Spleen (tissue), 11 donors: ENCODE measurements at regions not wholly inside any gene's neighbourhood (a gene's known extent, or its start where the extent isn't known, plus 50 kb on each side); places are given as distances from the start of the nearest gene placed in this dataset.
A peak's percentile ranks its signal among the peaks of the same experiment; 100 is the strongest.

Experiments
- DNase-seq: peaks from one replicate; pipeline ENCODE4 v3.0.0-alpha.2; 2020
- H3K27ac ChIP-seq, 8 donors: fragments of 200-600 bp; sonication (generic) in 7 of 8; 1 replicate in 4 of 8; 2 replicates in 4 of 8; pipeline versions ENCODE4 v1.5.0 to v1.8.0; 2016 to 2021; ENCODE audit warnings: inconsistent platforms in 4 of 8, mild to moderate bottlenecking in 4 of 8, moderate library complexity in 1 of 8
- H3K27me3 ChIP-seq, 7 donors: fragments of 200-600 bp; sonication (generic) in 6 of 7; replicated peaks in 1 of 7; 1 replicate in 4 of 7; 2 replicates in 3 of 7; pipeline versions ENCODE4 v1.5.0 to v1.8.0; 2016 to 2021; ENCODE audit warnings: inconsistent platforms in 3 of 7, mild to moderate bottlenecking in 1 of 7
- H3K36me3 ChIP-seq, 6 donors: fragments of 200-600 bp; sonication (generic) in 5 of 6; 1 replicate in 4 of 6; 2 replicates in 2 of 6; pipeline versions ENCODE4 v1.5.0 to v1.8.0; 2016 to 2021; ENCODE audit warnings: inconsistent platforms in 2 of 6
- H3K4me1 ChIP-seq, 6 donors: fragments of 200-600 bp; sonication (generic) in 5 of 6; 1 replicate in 3 of 6; 2 replicates in 3 of 6; pipeline versions ENCODE4 v1.5.0 to v1.8.0; 2016 to 2021; ENCODE audit warnings: inconsistent platforms in 3 of 6
- H3K4me3 ChIP-seq, 8 donors: fragments of 200-600 bp; sonication (generic) in 7 of 8; 1 replicate in 4 of 8; 2 replicates in 4 of 8; pipeline versions ENCODE4 v1.5.0 to v1.8.0; 2016 to 2021; ENCODE audit warnings: inconsistent platforms in 4 of 8, mild to moderate bottlenecking in 4 of 8, moderate library complexity in 2 of 8
- H3K9me3 ChIP-seq, 8 donors: fragments of 200-600 bp; sonication (generic) in 7 of 8; 1 replicate in 4 of 8; 2 replicates in 4 of 8; pipeline versions ENCODE4 v1.5.0 to v1.8.0; 2016 to 2021; ENCODE audit warnings: inconsistent platforms in 4 of 8
- CTCF ChIP-seq, 11 experiments: fragments of 200-600 bp in 7 of 11; fragments of 450-650 bp in 4 of 11; sonication (generic) in 4 of 11; IDR thresholded peaks in 8 of 11; conservative IDR thresholded peaks in 3 of 11; 1 replicate in 7 of 11; 2 replicates in 4 of 11; pipeline versions ENCODE4 v1.4.0 to v1.8.0; 2016 to 2021; ENCODE audit warnings: antibody characterized with exemption in 11 of 11, inconsistent platforms in 4 of 11, mild to moderate bottlenecking in 1 of 11
- POLR2A ChIP-seq, 3 donors: fragments of 450-650 bp; IDR thresholded peaks; one replicate each; pipeline ENCODE4 v1.5.1; 2017; ENCODE audit warnings: antibody characterized with exemption in 3 of 3, mild to moderate bottlenecking in 1 of 3
- POLR2AphosphoS5 ChIP-seq, 3 donors: sonication (generic); formaldehyde crosslinking; IDR thresholded peaks; one replicate each; pipeline ENCODE4 v1.5.1; 2017; ENCODE audit warnings: antibody characterized with exemption in 3 of 3
- WGBS, 5 donors: extraction: QIAGEN DNeasy Blood & Tissue Kit in 3 of 5; methylation state at CpG; one replicate each; pipeline versions ENCODE4 v1.1.5 to v1.1.7; 2013 to 2018; 5-methylcytosine and 5-hydroxymethylcytosine counted together
- intact Hi-C: fragments of 100-400 bp; cut with DNase I; formaldehyde crosslinking; loops from one replicate; pipeline ENCODE4 v1.15.0; 2023; ENCODE audit warnings: low total_unique reads
- donor health status: healthy with polysubstance abuse.
- donor health status: DM: no; HTN: no; CAD: no; lungs with moderate emphysema.
- donor health status: DM: no; HTN: no; CAD: no.
- donor health status: Bipolar disorder and iron deficiency.
- donor health status: healthy.
- donor health status: DM: no; HTN: no; CAD: no.
- donor health status: DM: yes; HTN: yes; CAD: no.

GRCh38 chr9:80699511-80699998, 989.8 kb downstream of the TLE1 start:
- Histone ChIP-seq H3K27me3 (no peaks in the 10 kb centered on the region), H3K4me3 (no peak overlapping the region), H3K9me3 (peaks cover 0 to 6% (median 0%) of the 10 kb centered on the region in 8 donors), H3K27ac (no peak overlapping the region), H3K36me3 (no peaks in the 10 kb centered on the region), H3K4me1 (no peaks in the 10 kb centered on the region)
- TF ChIP-seq CTCF (IDR thresholded peaks at IDR 0.05 in 8 of 11, conservative IDR thresholded peaks at IDR 0.05 in 3 of 11) (no peak), POLR2AphosphoS5 (IDR thresholded peaks at IDR 0.05) (no peak), POLR2A (IDR thresholded peaks at IDR 0.05) (no peak)
- WGBS, 5 donors = 53 to 77% (median 62%) methylated on average over 2 of the region's 2 CpGs
- intact Hi-C loops = no loop called here
- no peak for DNase-seq

GRCh38 chr9:80698725-80699410, 990.5 kb downstream of the TLE1 start:
- 75 to 89% (median 81%) methylated on average over 2 of the region's 2 CpGs for WGBS, 5 donors
- intact Hi-C loops = no loop called here
- DNase-seq = no peak

GRCh38 chr9:80692751-80693150, 996.6 kb downstream of the TLE1 start:
- H3K27ac ChIP-seq = no peak overlapping the region
- no peak for TF ChIP-seq POLR2A (IDR thresholded peaks at IDR 0.05)
- TF ChIP-seq POLR2AphosphoS5 (IDR thresholded peaks at IDR 0.05) = no peak
- no peak for TF ChIP-seq CTCF (IDR thresholded peaks at IDR 0.05 in 8 of 11, conservative IDR thresholded peaks at IDR 0.05 in 3 of 11)
- intact Hi-C loops = no loop called here
- no peak for DNase-seq
- no peaks in the 10 kb centered on the region for H3K36me3 ChIP-seq
- no peaks in the 10 kb centered on the region for H3K4me1 ChIP-seq
- H3K4me3 ChIP-seq = no peak overlapping the region
- peaks cover 0 to 10% (median 0%) of the 10 kb centered on the region in 8 donors for H3K9me3 ChIP-seq
- H3K27me3 ChIP-seq = no peaks in the 10 kb centered on the region

More at GRCh38 chr9:80698725-80699410, 990.5 kb downstream of the TLE1 start:
- no peaks in the 10 kb centered on the region for H3K4me1 ChIP-seq
- no peaks in the 10 kb centered on the region for H3K36me3 ChIP-seq
- TF ChIP-seq POLR2A (IDR thresholded peaks at IDR 0.05) (no peak), POLR2AphosphoS5 (IDR thresholded peaks at IDR 0.05) (no peak), CTCF (IDR thresholded peaks at IDR 0.05 in 8 of 11, conservative IDR thresholded peaks at IDR 0.05 in 3 of 11) (no peak)
- H3K9me3 ChIP-seq = peaks cover 0 to 6% (median 0%) of the 10 kb centered on the region in 8 donors
- no peak overlapping the region for H3K4me3 ChIP-seq
- H3K27me3 ChIP-seq = no peaks in the 10 kb centered on the region
- H3K27ac ChIP-seq = no peak overlapping the region

- H3K27me3 ChIP-seq = no peaks in the 10 kb centered on the region
- H3K4me3 ChIP-seq = no peak overlapping the region
- no peak for DNase-seq
- peak overlapping the region in 1 of 8 donors; percentile 31 for H3K27ac ChIP-seq
- TF ChIP-seq CTCF (IDR thresholded peaks at IDR 0.05 in 8 of 11, conservative IDR thresholded peaks at IDR 0.05 in 3 of 11) (no peak), POLR2A (IDR thresholded peaks at IDR 0.05) (no peak), POLR2AphosphoS5 (IDR thresholded peaks at IDR 0.05) (no peak)
- H3K4me1 ChIP-seq = no peaks in the 10 kb centered on the region
- H3K36me3 ChIP-seq = no peaks in the 10 kb centered on the region
- peaks cover 0 to 10% (median 0%) of the 10 kb centered on the region in 8 donors for H3K9me3 ChIP-seq
- intact Hi-C loops = no loop called here
Observed at GRCh38 chr9:80691229-80691628, 998.1 kb downstream of the TLE1 start.
